ENCODE measurements at regions not wholly inside any gene's neighbourhood (a gene's known extent, or its start where the extent isn't known, plus 50 kb on each side); places are given as distances from the start of the nearest gene placed in this dataset.
A peak's percentile ranks its signal among the peaks of the same experiment; 100 is the strongest.

- H3K36me3 ChIP-seq (ENCODE audit: insufficient read depth, low read length) = no peaks in the 10 kb centered on the region
- H3K4me2 ChIP-seq (ENCODE audit: low read depth, low read length, poor library complexity, severe bottlenecking) = peak overlapping the region; percentile 2
- H3K9me3 ChIP-seq (ENCODE audit: insufficient read depth, low read depth, low read length) = no peaks in the 10 kb centered on the region
- TF ChIP-seq CTCF (conservative IDR thresholded peaks at IDR 0.05; ENCODE audit: low read length) = no peak
- no peak for TF ChIP-seq EZH2phosphoT487 (IDR thresholded peaks at IDR 0.05; ENCODE audit: borderline replicate concordance)
- no peaks in the 10 kb centered on the region for H3K9me2 ChIP-seq (replicated peaks; ENCODE audit: low read depth, low read length)
- H3K27me3 ChIP-seq (ENCODE audit: insufficient read depth, low read length, poor library complexity, severe bottlenecking) = no peaks in the 10 kb centered on the region
- no peak overlapping the region for H3K4me3 ChIP-seq (ENCODE audit: low read length, poor library complexity, severe bottlenecking)
- H2AFZ ChIP-seq (ENCODE audit: low read length) = peak overlapping the region; percentile 81
- no peaks in the 10 kb centered on the region for H3F3A ChIP-seq (ENCODE audit: low read depth)
- no peaks in the 10 kb centered on the region for H3K79me2 ChIP-seq (ENCODE audit: insufficient read depth, low read length)
- H4K20me1 ChIP-seq (ENCODE audit: insufficient read depth, low read length, poor library complexity, severe bottlenecking) = no peaks in the 10 kb centered on the region
- H3K9ac ChIP-seq (ENCODE audit: low read depth, low read length, poor library complexity, severe bottlenecking) = no peak overlapping the region
- H3K4me1 ChIP-seq (ENCODE audit: insufficient read depth, low read length, poor library complexity, severe bottlenecking) = peaks cover 17% of the 10 kb centered on the region
Measured at GRCh38 chr1:59138402-59138801, 158.5 kb upstream of the FGGY start.

- Histone ChIP-seq H3K9me2 (replicated peaks; ENCODE audit: low read depth, low read length) (no peaks in the 10 kb centered on the region), H3K9me3 (ENCODE audit: insufficient read depth, low read depth, low read length) (no peaks in the 10 kb centered on the region), H3K4me2 (ENCODE audit: low read depth, low read length, poor library complexity, severe bottlenecking) (no peak overlapping the region), H3K79me2 (ENCODE audit: insufficient read depth, low read length) (no peaks in the 10 kb centered on the region), H3K27me3 (ENCODE audit: insufficient read depth, low read length, poor library complexity, severe bottlenecking) (no peaks in the 10 kb centered on the region), H4K20me1 (ENCODE audit: insufficient read depth, low read length, poor library complexity, severe bottlenecking) (no peaks in the 10 kb centered on the region), H3K9ac (ENCODE audit: low read depth, low read length, poor library complexity, severe bottlenecking) (no peak overlapping the region), H3K4me1 (ENCODE audit: insufficient read depth, low read length, poor library complexity, severe bottlenecking) (peaks cover 17% of the 10 kb centered on the region), H2AFZ (ENCODE audit: low read length) (0 out of 2 replicates have a peak overlapping the region, but pooled peaks have one; percentile 14), H3F3A (ENCODE audit: low read depth) (no peaks in the 10 kb centered on the region), H3K4me3 (ENCODE audit: low read length, poor library complexity, severe bottlenecking) (no peak overlapping the region), H3K36me3 (ENCODE audit: insufficient read depth, low read length) (no peaks in the 10 kb centered on the region)
- no peak for TF ChIP-seq CTCF (conservative IDR thresholded peaks at IDR 0.05; ENCODE audit: low read length)
- no peak for TF ChIP-seq EZH2phosphoT487 (IDR thresholded peaks at IDR 0.05; ENCODE audit: borderline replicate concordance)
Measured at GRCh38 chr1:59139396-59139795, 157.5 kb upstream of the FGGY start.

- Histone ChIP-seq H3K9ac (ENCODE audit: low read depth, low read length, poor library complexity, severe bottlenecking) (no peak overlapping the region), H3K9me3 (ENCODE audit: insufficient read depth, low read depth, low read length) (no peaks in the 10 kb centered on the region), H3K36me3 (ENCODE audit: insufficient read depth, low read length) (no peaks in the 10 kb centered on the region), H3K4me1 (ENCODE audit: insufficient read depth, low read length, poor library complexity, severe bottlenecking) (peaks cover 17% of the 10 kb centered on the region), H2AFZ (ENCODE audit: low read length) (no peak overlapping the region), H3F3A (ENCODE audit: low read depth) (no peaks in the 10 kb centered on the region), H3K4me2 (ENCODE audit: low read depth, low read length, poor library complexity, severe bottlenecking) (no peak overlapping the region), H3K27me3 (ENCODE audit: insufficient read depth, low read length, poor library complexity, severe bottlenecking) (no peaks in the 10 kb centered on the region), H3K79me2 (ENCODE audit: insufficient read depth, low read length) (no peaks in the 10 kb centered on the region), H3K4me3 (ENCODE audit: low read length, poor library complexity, severe bottlenecking) (no peak overlapping the region), H3K9me2 (replicated peaks; ENCODE audit: low read depth, low read length) (no peaks in the 10 kb centered on the region), H4K20me1 (ENCODE audit: insufficient read depth, low read length, poor library complexity, severe bottlenecking) (no peaks in the 10 kb centered on the region)
- no peak for TF ChIP-seq EZH2phosphoT487 (IDR thresholded peaks at IDR 0.05; ENCODE audit: borderline replicate concordance)
- no peak for TF ChIP-seq CTCF (conservative IDR thresholded peaks at IDR 0.05; ENCODE audit: low read length)
Measured at GRCh38 chr1:59141267-59141863, 155.5 kb upstream of the FGGY start.

Data from Loucy (cell line).